OCI-LY7 (cell line): ENCODE measurements at regions not wholly inside any gene's neighbourhood (a gene's known extent, or its start where the extent isn't known, plus 50 kb on each side); places are given as distances from the start of the nearest gene placed in this dataset.

Source experiments
- CTCF ChIP-seq: fragments of 200-600 bp; sonication (generic); conservative IDR thresholded peaks from 2 replicates; pipeline ENCODE4 v1.5.1; 2014; ENCODE audit warnings: mild to moderate bottlenecking, antibody characterized with exemption, low read length, moderate library complexity, mixed read lengths
- EZH2phosphoT487 ChIP-seq: fragments of 200-600 bp; sonication (generic); IDR thresholded peaks from 2 replicates; pipeline ENCODE4 v1.6.1; 2018; ENCODE audit warnings: low read depth, borderline replicate concordance, mild to moderate bottlenecking, mixed run types, antibody characterized with exemption, low read length, moderate library complexity, mixed read lengths

DNA sequence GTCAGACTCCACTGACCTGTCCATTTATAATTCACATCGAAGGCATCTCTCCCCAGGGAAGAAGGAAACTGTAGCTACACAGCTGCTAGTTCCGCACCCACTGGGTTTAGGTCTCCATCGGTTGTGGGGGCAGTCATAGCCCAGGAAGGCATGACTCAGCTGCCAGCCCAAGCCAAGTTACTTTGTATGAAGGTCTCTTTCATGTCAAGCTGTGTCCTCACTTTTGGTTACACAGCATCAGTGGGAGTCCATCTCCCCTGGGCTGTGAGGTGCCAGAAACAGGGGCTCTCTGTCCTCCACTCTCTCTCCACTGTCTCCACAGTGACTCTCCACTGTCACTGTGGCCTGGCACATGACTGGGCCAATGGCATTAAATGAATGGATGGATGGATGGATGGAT is 585.2 kb downstream of the BRD1 start:
- TF ChIP-seq CTCF (no peak), EZH2phosphoT487 (no peak)
